NCI-H2227 (cell line): ENCODE measurements at regions not wholly inside any gene's neighbourhood (a gene's known extent, or its start where the extent isn't known, plus 50 kb on each side); places are given as distances from the start of the nearest gene placed in this dataset.
"Not testable (repeated sequence)": the region's sequence is repeated elsewhere in the genome, so short reads cannot be mapped to it uniquely, and the experiment has no call there.

Experiments
- DNase-seq: peaks from one replicate; lab custom pipeline; 2025; ENCODE audit not compliant: unreplicated experiment; lab: John Stamatoyannopoulos, UW

GRCh38 chr6:50961611-50962010 lies 142.9 kb downstream of the TFAP2B start:
- DNase-seq = no peak

DNA sequence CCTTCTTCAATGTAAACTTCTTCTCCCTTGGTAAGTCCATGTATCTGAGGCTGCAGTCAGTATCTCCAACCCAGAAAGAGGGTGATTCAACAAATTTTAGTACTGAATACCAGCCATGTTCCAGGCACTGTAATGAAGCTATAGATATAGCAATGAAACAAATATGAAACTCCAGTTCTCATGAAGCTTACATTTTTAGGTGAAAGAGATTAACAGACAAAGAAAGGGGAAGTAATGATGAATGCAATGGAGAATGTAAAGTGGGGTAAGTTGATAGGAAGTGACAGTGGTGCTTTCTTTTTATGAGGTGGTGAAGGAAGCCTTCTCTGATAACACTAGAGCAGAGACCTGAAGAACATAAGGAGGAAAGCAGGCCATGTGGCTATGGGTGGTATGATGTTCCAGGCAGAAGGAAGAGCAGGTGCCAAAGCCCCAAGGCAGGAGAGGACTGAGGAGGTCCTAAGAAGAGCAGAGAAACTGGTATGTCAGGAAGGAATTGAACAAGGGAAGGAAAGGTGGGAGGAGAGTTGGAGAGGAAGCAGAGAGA lies 143.6 kb downstream of the TFAP2B start:
- no peak for DNase-seq

DNA sequence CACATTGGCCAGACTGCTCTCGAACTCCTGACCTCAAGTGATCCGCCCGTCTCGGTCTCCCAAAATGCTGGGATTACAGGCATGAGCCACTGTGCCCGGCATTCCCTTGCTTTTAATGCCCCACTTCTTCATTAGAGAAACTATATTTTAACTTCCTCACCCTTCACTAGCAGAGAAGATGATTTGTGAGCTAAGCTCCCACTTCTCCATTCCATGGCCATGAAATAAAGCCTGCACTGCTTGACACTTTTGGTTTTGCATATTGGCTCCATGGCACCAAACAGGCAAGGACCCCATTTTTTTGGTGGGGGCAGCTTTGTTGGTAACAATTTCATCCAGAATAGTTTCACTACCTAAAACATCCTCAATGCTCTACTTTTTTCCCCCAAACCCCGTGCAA lies 145.3 kb downstream of the TFAP2B start:
- no peak for DNase-seq

DNA sequence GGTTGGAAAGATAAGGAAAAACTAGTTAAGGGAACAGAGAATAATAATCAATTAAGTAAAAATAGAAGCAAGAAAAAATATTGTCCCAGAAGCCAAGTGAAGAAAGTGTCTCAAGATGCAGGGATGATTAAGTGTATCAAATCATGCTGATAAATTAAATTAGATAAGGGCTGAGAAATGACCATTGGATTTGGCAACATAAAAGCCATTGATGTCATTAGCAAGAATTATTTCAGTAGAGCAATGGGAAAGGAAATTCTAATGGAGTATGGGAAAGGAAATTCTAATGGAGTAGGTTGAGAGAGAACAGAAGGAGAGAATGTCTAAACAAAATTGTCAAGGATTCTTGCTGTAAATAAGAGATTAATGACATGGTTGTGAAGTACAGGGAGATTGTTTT lies 146.8 kb downstream of the TFAP2B start:
- DNase-seq = no peak

- DNase-seq = no peak
Measured at GRCh38 chr6:50966532-50966931, 147.9 kb downstream of the TFAP2B start.

DNA sequence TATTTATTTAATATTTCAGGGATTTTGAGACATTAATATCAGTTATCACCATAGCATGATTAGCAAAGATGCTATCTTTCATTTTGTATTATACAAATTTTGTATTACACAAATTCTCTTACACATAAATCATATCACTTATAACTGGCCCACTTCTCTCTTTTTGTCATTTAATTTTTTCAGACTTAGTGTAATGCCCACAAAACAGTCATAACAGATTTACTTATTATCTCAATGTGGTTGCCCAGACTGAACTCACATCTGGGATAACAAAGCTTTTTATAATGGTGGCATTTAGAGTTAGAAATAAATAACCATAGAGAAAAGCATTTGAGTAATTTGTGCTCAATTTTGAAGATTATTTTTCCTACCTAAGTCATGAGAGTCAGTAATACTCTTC lies 148.3 kb downstream of the TFAP2B start:
- no peak for DNase-seq

- DNase-seq = not testable (repeated sequence)
Measured at GRCh38 chr6:50968246-50968645, 149.6 kb downstream of the TFAP2B start.

DNA sequence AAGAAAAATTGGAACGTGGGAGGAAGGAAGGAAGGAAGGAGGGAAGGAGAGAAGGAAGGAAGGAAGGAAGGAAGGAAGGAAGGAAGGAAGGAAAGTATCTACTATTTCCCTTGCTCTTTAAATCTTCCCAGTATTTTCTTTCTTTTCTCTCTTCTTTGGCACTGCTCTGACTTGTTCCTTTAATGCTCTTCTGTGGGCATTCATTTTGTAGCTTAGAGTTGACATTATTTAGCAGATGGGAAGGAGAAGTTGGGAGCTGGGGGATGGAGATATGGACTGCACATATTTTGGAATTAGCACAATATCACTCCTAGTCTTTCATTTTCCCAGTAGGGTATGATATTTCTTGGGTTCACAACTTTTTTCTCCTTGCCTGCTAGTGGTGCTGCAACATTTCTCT lies 152.2 kb downstream of the TFAP2B start:
- no peak for DNase-seq

DNA sequence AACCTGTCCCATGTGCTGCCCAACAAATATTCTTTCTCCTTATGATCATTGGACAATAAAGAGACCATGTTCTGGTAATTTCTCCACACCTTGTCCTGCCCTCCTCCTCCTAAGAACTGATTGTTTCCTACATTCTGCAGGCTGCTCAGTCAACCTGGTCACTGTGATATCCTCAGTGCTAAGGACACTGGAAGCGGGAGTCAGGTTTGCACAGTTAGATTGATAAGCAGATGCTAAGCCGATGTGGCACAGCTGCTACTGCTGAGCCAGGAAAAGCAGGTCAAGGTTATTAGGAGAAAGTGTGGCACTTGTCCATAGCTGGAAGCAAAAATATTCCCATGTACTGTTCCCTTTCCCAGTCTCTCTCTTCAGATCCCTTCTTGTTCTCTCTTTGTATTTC lies 154.8 kb downstream of the TFAP2B start:
- no peak for DNase-seq

DNA sequence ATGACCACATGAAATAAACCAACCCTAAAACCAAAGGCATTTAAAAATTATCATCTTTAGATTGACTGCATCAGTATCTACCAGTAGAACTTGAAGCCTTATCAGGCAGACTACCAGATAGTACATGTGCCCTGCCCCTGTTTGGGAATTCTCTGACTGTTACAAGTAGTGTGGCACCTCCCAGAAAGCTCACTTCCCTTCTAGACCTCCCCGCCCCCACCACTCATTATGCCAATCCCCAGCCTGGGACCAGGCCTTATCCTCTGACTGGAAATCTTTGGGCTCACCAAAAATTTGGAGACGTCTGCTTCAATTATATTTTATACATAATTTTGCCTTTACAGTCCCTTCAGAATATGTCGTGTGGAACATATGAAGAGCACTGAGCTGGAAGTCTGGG lies 155.6 kb downstream of the TFAP2B start:
- DNase-seq = no peak

- DNase-seq = no peak
Measured at GRCh38 chr6:50975216-50975615, 156.5 kb downstream of the TFAP2B start.

DNA sequence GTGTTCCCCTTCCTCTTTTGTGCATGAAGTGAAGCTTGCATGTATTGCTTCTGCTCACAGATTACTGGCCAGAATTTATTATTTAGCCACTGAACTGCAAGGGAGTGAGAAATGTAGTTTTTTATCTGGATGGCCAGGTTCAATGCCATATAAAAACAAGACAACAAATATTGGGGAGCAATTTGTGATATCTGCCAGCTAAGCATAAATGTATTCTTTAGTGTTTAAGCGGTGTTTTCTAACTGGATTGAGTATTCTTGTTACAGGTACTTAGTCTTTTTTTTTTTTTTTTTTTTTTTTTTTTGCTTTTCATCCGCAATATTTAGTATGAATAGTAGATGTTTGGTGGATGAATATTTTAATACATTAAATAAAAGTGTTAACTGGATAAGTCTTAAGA lies 158.2 kb downstream of the TFAP2B start:
- no peak for DNase-seq

GRCh38 chr6:50977796-50978195 lies 159.1 kb downstream of the TFAP2B start:
- DNase-seq = no peak

- DNase-seq = no peak
Measured at GRCh38 chr6:50978380-50979170, 159.9 kb downstream of the TFAP2B start.

GRCh38 chr6:50979171-50979525 lies 160.5 kb downstream of the TFAP2B start:
- no peak for DNase-seq

- no peak for DNase-seq
Measured at GRCh38 chr6:50984135-50984534, 165.5 kb downstream of the TFAP2B start.

GRCh38 chr6:50986319-50986718 lies 167.6 kb downstream of the TFAP2B start:
- DNase-seq = no peak

- no peak for DNase-seq
Measured at GRCh38 chr6:50989123-50989522, 170.5 kb downstream of the TFAP2B start.

GRCh38 chr6:50990750-50991446 lies 172.2 kb downstream of the TFAP2B start:
- DNase-seq = no peak

- DNase-seq = no peak
Measured at GRCh38 chr6:50992232-50992631, 173.6 kb downstream of the TFAP2B start.

- no peak for DNase-seq
Measured at GRCh38 chr6:50992704-50993625, 174.3 kb downstream of the TFAP2B start.
